WTC11 (cell line): ENCODE measurements at regions not wholly inside any gene's neighbourhood (a gene's known extent, or its start where the extent isn't known, plus 50 kb on each side); places are given as distances from the start of the nearest gene placed in this dataset.

Experiments used
- ATAC-seq: fragments of 200-7000 bp; cut with Tn5 transposase; 2 replicates; pipeline ENCODE4 v1.10.0; 2021; ENCODE audit warnings: mild to moderate bottlenecking, moderate library complexity
- CTCF ChIA-PET: fragments of 300-600 bp; sonication (Branson Sonifier 250); formaldehyde crosslinking; loops from one replicate; lab custom pipeline; 2021; ENCODE audit warnings: antibody characterized with exemption; lab: Charles Lee
- POLR2A ChIA-PET: fragments of 350-600 bp; sonication (Branson Sonifier 250); formaldehyde crosslinking; loops from one replicate; lab custom pipeline; 2021; ENCODE audit warnings: antibody characterized with exemption; lab: Charles Lee
- DNase-seq: peaks from one replicate; pipeline ENCODE4 v3.0.0; 2021; ENCODE audit warnings: low spot score
- H3K27ac Mint-ChIP-seq: 2 replicates; pipeline ENCODE4 v1.8.0; 2021; ENCODE audit warnings: mixed read lengths
- H3K27me3 Mint-ChIP-seq: 2 replicates; pipeline ENCODE4 v1.8.0; 2021; ENCODE audit warnings: low read depth, mild to moderate bottlenecking, moderate library complexity, mixed read lengths
- H3K36me3 Mint-ChIP-seq: 2 replicates; pipeline ENCODE4 v1.8.0; 2021; ENCODE audit warnings: mixed read lengths
- H3K4me1 Mint-ChIP-seq: 2 replicates; pipeline ENCODE4 v1.8.0; 2022; ENCODE audit warnings: mixed read lengths
- H3K4me3 Mint-ChIP-seq: 2 replicates; pipeline ENCODE4 v1.8.0; 2021; ENCODE audit warnings: mild to moderate bottlenecking, moderate library complexity, mixed read lengths
- H3K9me3 Mint-ChIP-seq: 2 replicates; pipeline ENCODE4 v1.8.0; 2021; ENCODE audit warnings: mixed read lengths
- AR ChIP-seq: fragments of 250-450 bp; sonication (Bioruptor Pico); IDR thresholded peaks from 2 replicates; pipeline ENCODE4 v1.9.0; 2021; ENCODE audit warnings: mild to moderate bottlenecking
- CBFB ChIP-seq: sonication (generic); formaldehyde crosslinking; IDR thresholded peaks from 2 replicates; pipeline ENCODE4 v1.8.1; 2022; ENCODE audit warnings: mild to moderate bottlenecking, low read depth, missing genetic modification reagents
- CREM ChIP-seq: sonication (generic); formaldehyde crosslinking; IDR thresholded peaks from 2 replicates; pipeline ENCODE4 v1.8.1; 2022; ENCODE audit warnings: mild to moderate bottlenecking, missing genetic modification reagents, moderate library complexity
- GABPB1 ChIP-seq: sonication (generic); formaldehyde crosslinking; IDR thresholded peaks from 2 replicates; pipeline ENCODE4 v1.8.1; 2023; ENCODE audit warnings: mild to moderate bottlenecking, missing genetic modification reagents
- NR3C1 ChIP-seq: sonication (generic); formaldehyde crosslinking; conservative IDR thresholded peaks from 2 replicates; pipeline ENCODE4 v1.8.1; 2023; ENCODE audit warnings: low read depth, mild to moderate bottlenecking, missing genetic modification reagents
- PREB ChIP-seq: sonication (generic); formaldehyde crosslinking; IDR thresholded peaks from 2 replicates; pipeline ENCODE4 v1.8.1; 2022; ENCODE audit warnings: mild to moderate bottlenecking, missing genetic modification reagents, moderate library complexity, borderline replicate concordance
- STAT6 ChIP-seq: sonication (generic); formaldehyde crosslinking; conservative IDR thresholded peaks from 2 replicates; pipeline ENCODE4 v1.8.1; 2023; ENCODE audit warnings: mild to moderate bottlenecking, low read depth, missing genetic modification reagents, moderate library complexity
- USF2 ChIP-seq: sonication (generic); formaldehyde crosslinking; IDR thresholded peaks from 2 replicates; pipeline ENCODE4 v1.8.1; 2023; ENCODE audit warnings: mild to moderate bottlenecking, missing genetic modification reagents, moderate library complexity
- ZNF232 ChIP-seq: sonication (generic); formaldehyde crosslinking; IDR thresholded peaks from 2 replicates; pipeline ENCODE4 v1.8.0; 2022; ENCODE audit warnings: mild to moderate bottlenecking, missing genetic modification reagents
- ZNF317 ChIP-seq: sonication (generic); formaldehyde crosslinking; IDR thresholded peaks from 2 replicates; pipeline ENCODE4 v1.8.1; 2023; ENCODE audit warnings: low read depth, mild to moderate bottlenecking, moderate library complexity, missing genetic modification reagents, borderline replicate concordance
- ZNF512 ChIP-seq: sonication (generic); formaldehyde crosslinking; IDR thresholded peaks from 2 replicates; pipeline ENCODE4 v1.8.1; 2022; ENCODE audit warnings: missing genetic modification reagents, borderline replicate concordance
- ZNF671 ChIP-seq: fragments of 250-450 bp; sonication (Bioruptor Pico); IDR thresholded peaks from 2 replicates; pipeline ENCODE4 v1.8.0; 2021; ENCODE audit warnings: mild to moderate bottlenecking
- TF ChIP-seq, protein P1 (sequence below): fragments of 250-450 bp; sonication (Bioruptor Pico); IDR thresholded peaks from 2 replicates; pipeline ENCODE4 v2.1.2; 2022; ENCODE audit warnings: mild to moderate bottlenecking, moderate library complexity
- TF ChIP-seq, protein P2 (sequence below): sonication (generic); formaldehyde crosslinking; IDR thresholded peaks from 2 replicates; pipeline ENCODE4 v1.8.0; 2023; ENCODE audit warnings: missing genetic modification reagents, mild to moderate bottlenecking, borderline replicate concordance
- TF ChIP-seq, protein P3 (sequence below): sonication (generic); formaldehyde crosslinking; IDR thresholded peaks from 2 replicates; pipeline ENCODE4 v1.8.0; 2022; ENCODE audit warnings: mild to moderate bottlenecking, missing genetic modification reagents

DNA sequence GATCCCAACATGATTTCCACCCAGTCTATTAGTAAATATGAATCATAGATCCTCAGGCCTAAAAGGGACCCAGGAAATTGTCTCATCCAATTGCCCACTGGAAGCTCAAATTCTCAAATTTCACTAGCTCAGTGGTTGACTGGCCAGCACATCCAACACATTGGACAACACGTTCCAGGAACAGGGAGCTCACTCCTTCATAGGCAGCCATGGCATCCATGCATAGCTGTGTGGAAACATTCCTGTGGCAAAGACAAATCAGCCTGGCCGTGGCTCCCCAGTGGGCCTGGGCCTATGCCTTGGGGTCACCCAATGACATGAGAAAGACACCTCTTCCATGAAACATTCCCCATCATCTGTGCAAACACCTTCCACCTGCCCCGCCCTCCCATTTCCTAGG lies 261.1 kb downstream of the ANAPC1 start:
- ChIA-PET CTCF (no interaction called here), POLR2A (no interaction called here)
- no peak overlapping the region for H3K27ac Mint-ChIP-seq
- TF ChIP-seq USF2 (CRISPR knock-in tag), result no peak
- TF ChIP-seq, protein P1, sequence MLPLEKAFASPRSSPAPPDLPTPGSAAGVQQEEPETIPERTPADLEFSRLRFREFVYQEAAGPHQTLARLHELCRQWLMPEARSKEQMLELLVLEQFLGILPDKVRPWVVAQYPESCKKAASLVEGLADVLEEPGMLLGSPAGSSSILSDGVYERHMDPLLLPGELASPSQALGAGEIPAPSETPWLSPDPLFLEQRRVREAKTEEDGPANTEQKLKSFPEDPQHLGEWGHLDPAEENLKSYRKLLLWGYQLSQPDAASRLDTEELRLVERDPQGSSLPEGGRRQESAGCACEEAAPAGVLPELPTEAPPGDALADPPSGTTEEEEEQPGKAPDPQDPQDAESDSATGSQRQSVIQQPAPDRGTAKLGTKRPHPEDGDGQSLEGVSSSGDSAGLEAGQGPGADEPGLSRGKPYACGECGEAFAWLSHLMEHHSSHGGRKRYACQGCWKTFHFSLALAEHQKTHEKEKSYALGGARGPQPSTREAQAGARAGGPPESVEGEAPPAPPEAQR (CRISPR knock-in tag), result no peak
- TF ChIP-seq ZNF232 (CRISPR knock-in tag), result no peak
- TF ChIP-seq, protein P2, sequence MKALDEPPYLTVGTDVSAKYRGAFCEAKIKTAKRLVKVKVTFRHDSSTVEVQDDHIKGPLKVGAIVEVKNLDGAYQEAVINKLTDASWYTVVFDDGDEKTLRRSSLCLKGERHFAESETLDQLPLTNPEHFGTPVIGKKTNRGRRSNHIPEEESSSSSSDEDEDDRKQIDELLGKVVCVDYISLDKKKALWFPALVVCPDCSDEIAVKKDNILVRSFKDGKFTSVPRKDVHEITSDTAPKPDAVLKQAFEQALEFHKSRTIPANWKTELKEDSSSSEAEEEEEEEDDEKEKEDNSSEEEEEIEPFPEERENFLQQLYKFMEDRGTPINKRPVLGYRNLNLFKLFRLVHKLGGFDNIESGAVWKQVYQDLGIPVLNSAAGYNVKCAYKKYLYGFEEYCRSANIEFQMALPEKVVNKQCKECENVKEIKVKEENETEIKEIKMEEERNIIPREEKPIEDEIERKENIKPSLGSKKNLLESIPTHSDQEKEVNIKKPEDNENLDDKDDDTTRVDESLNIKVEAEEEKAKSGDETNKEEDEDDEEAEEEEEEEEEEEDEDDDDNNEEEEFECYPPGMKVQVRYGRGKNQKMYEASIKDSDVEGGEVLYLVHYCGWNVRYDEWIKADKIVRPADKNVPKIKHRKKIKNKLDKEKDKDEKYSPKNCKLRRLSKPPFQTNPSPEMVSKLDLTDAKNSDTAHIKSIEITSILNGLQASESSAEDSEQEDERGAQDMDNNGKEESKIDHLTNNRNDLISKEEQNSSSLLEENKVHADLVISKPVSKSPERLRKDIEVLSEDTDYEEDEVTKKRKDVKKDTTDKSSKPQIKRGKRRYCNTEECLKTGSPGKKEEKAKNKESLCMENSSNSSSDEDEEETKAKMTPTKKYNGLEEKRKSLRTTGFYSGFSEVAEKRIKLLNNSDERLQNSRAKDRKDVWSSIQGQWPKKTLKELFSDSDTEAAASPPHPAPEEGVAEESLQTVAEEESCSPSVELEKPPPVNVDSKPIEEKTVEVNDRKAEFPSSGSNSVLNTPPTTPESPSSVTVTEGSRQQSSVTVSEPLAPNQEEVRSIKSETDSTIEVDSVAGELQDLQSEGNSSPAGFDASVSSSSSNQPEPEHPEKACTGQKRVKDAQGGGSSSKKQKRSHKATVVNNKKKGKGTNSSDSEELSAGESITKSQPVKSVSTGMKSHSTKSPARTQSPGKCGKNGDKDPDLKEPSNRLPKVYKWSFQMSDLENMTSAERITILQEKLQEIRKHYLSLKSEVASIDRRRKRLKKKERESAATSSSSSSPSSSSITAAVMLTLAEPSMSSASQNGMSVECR (CRISPR knock-in tag), result no peak
- TF ChIP-seq ZNF512 (CRISPR knock-in tag), result no peak
- TF ChIP-seq CBFB (CRISPR knock-in tag), result no peak
- no peak for TF ChIP-seq ZNF671 (CRISPR knock-in tag)
- TF ChIP-seq NR3C1, result no peak
- no peak for TF ChIP-seq GABPB1
- TF ChIP-seq, protein P3, sequence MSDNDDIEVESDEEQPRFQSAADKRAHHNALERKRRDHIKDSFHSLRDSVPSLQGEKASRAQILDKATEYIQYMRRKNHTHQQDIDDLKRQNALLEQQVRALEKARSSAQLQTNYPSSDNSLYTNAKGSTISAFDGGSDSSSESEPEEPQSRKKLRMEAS (CRISPR knock-in tag), result no peak
- TF ChIP-seq AR (CRISPR knock-in tag), result no peak
- H3K4me1 Mint-ChIP-seq, result peaks cover 6% of the 10 kb centered on the region
- peaks cover 14% of the 10 kb centered on the region for H3K9me3 Mint-ChIP-seq
- peaks cover 2% of the 10 kb centered on the region; the same call in 1 of the 2 replicates for H3K36me3 Mint-ChIP-seq
- no peak overlapping the region for H3K4me3 Mint-ChIP-seq
- no peak for ATAC-seq
- DNase-seq, result no peak
- no peaks in the 10 kb centered on the region for H3K27me3 Mint-ChIP-seq

DNA sequence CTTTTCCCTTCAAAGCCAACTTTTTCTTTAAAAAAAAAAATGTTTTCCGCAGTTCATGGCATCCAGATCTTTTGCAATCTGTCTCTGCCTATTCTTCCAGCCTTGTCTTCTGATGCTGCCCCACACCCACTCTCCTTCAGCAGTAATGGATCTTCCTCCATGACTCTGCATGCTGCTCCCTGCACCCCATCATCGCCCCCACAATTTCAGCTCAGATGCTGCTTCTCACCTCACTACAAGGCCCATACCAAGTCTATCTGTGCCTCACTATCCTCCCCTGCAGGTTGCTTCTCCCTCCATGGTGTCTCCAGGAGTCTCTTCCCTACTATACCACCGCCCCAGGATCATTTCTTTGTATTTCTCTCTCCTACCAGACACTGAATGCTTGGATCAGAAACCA lies 260.6 kb downstream of the ANAPC1 start:
- POLR2A ChIA-PET, result no interaction called here
- peaks cover 20% of the 10 kb centered on the region for H3K9me3 Mint-ChIP-seq
- H3K27me3 Mint-ChIP-seq, result no peaks in the 10 kb centered on the region
- H3K4me1 Mint-ChIP-seq, result peaks cover 6% of the 10 kb centered on the region
- ATAC-seq, result no peak
- H3K4me3 Mint-ChIP-seq, result no peak overlapping the region
- no peak overlapping the region for H3K27ac Mint-ChIP-seq
- DNase-seq, result no peak
- CTCF ChIA-PET, result interaction anchor here (0.5 kb wide), 1 partner anchor 291 kb away, joined by 3 read pairs; no protein-coding TSS in a partner anchor
- peaks cover 5% of the 10 kb centered on the region for H3K36me3 Mint-ChIP-seq
- no peak for TF ChIP-seq ZNF317 (CRISPR knock-in tag)
- no peak for TF ChIP-seq STAT6 (CRISPR knock-in tag)
- TF ChIP-seq PREB (CRISPR knock-in tag), result no peak
- TF ChIP-seq, protein P1 (CRISPR knock-in tag), result no peak
- TF ChIP-seq CREM, result no peak
- TF ChIP-seq, all 79 proteins: peak for 0
